ENCODE measurements at regions not wholly inside any gene's neighbourhood (a gene's known extent, or its start where the extent isn't known, plus 50 kb on each side); places are given as distances from the start of the nearest gene placed in this dataset.

DNA sequence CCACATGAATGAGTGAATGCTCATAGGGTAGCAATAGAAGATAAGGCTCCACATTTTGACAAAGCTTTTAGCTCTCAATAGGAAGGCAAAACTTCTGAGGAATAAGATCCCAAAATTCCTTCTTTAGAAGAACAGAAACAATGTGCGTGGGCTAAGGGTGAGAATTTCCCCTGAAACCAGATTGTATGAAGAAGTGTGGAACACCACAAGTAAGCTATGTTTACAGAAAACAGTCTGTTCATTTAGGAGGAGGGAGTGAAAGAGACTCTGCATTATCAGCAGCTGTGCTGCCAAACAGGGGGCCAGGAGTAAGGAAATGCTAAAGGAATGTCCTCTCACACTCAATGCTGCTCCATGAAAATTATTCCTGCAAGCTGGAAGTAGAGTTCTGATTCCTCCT is 851.6 kb downstream of the CENPC start:
- DNase-seq (ENCODE audit: low spot score) = no peak

DNA sequence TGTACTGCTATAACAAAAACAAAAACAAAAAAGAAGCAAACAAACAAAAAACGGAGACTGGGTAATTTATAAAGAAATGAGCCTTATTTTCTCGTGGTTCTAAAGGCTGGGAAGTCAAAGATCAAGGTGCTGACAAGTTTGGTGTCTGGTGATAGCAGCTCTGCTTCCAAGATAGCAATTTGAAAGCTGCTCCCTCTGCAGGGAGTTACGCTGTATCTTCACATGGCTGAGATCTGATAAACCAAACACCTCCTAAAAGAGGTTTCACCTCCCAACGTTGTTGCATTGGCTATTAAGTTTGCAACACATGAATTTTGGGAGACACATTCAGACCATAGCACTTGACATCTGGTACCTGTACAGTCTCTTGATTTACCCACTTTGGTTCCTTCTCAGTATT is 854.2 kb downstream of the CENPC start:
- DNase-seq (ENCODE audit: low spot score) = no peak

DNA sequence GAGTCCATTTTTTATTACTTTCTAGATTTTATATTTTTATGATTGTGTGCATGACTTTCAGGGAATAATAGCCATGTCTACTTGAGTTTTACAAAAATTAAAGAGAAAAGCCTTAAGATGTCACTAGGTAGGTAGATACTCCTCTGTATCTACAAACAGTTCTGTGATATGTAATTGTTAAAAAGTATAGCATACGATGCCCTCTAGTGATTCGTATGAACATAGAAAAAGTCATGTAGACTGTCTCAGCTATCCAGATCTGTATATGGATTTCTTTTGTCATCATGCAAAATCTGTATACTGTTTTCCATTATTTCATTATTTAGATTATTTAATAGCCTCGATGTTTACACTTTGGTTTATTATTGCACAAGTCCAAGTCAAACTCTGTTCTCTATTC is 856.6 kb downstream of the CENPC start:
- peak; percentile 22 for DNase-seq (ENCODE audit: low spot score)

DNA sequence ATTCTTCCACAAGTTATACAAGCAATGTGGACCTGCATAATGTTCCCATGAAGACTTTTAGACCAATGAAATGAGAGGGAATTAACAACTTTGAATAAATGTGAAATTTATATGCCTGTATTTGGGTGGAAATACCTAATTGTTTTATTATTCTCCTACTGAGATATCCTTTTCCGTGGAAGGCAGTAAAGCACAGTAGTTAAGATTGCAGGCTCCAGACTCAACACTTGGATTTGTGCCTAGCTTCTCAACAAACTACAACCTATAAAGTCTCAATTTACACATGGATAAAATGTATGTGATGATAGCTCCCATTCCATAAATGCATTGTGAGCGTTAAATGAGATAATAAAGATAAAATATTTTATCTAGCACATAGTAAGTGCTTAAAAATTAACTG is 857.8 kb downstream of the CENPC start:
- DNase-seq (ENCODE audit: low spot score) = no peak

DNA sequence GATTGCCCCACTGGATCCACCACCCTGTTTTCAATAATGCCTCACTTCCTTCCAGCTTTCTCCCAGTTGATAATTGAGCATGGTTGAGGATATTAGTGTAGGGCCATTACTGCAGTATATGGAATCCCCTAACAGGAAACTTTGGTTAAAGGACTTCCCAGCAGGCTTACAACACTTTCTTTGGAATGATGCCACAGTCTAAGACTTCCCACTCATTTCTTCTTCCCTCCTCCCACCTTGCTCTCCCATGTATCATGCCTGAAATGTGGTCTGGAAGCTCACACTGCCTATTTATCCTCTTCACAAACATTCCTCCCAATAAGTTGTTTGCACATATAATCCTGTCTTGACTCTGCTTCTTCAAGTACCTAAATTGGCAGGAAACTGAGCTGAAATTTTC is 863.3 kb downstream of the CENPC start:
- DNase-seq (ENCODE audit: low spot score) = no peak

DNA sequence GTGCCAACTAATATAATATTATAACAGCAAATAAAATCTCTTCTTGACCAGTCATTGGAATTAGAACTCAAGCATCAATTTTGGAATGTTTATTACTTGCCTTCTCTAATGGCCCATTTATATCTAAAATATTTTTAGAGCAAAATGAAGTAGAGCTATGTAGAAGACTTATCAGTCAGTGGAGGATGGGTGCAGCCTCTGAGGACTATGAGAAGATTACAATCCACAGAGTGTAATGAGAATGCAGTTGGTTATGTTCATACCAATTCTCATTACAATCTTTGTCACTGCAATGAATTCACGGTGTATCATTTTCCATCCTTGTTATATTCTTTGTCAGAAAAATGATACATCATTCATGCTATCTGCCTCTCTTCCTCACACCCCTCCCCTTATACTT is 878.1 kb downstream of the CENPC start:
- DNase-seq (ENCODE audit: low spot score) = no peak

DNA sequence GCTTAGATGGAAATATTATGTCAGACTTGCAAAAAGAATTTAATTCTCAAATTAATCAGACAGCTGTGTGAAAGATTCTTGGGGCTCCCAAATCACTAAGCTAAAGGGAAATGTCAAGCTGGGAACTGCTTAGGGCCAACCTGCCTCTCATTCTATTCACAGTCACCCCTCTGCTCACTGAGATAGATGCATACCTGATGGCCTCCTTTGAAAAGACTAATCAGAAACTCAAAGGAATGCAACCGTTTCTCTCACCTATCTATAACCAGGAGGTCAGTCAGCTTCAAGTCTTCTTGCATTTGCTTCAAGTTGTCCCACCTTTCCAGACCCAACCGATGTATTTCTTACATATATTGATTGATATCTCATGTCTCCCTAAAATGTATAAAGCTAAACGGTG is 882.7 kb downstream of the CENPC start:
- DNase-seq (ENCODE audit: low spot score) = no peak

DNA sequence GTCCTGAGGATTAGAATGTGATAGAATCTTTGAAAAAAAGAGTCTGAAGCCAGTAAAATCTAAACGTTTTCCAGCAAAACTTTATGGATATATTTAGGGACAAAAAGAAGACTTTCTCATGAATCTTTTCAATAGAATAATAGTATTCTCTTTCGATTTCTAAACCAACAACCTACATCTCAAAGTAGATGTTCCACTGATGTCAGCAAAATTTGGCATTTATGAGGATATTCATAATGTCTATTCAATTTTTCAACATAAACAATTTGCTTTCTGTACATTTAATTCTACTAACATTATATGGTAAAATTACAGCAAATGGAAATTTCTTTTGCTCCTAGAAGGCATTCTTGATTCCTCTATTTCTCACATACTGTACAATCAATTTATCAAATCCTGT is 886.5 kb downstream of the CENPC start:
- no peak for DNase-seq (ENCODE audit: low spot score)

DNA sequence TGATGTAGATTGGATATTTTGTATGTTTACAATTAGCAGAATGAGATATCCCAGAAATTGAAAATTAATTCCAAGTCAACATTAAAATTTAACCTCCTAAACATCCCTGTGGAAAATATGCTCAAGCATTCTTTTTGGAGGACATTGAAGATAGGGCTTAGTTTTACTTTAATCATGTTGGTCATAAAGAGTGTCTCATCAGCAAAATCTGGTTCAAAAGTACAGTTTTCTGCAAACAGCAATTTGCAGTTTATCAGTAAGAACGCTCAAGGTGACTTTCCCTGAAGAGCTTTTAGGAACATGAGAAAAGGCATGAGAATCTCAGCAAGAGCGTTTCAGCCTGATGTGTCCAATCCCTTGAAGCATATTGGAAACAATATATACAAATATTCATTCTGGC is 889.8 kb downstream of the CENPC start:
- no peak for DNase-seq (ENCODE audit: low spot score)

DNA sequence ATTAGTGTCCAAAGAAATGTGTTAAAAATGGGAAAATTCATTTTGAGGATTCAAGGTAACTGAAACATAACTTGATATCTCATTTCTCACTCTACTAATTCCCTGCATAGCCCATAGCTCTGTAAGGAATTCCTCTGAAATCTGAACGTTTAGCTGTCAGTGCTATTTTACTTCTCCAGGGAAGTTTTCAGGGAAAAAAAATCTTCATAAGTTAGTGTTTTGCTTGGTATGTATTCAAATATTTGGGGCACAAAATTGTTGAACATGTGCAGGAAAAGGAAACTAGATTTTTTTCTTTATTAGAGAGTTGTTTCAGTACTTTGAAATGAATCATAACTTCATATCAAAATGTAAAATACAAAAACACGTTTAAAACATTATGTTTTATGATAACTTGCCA is 891.4 kb downstream of the CENPC start:
- peak; percentile 2 for DNase-seq (ENCODE audit: low spot score)

DNA sequence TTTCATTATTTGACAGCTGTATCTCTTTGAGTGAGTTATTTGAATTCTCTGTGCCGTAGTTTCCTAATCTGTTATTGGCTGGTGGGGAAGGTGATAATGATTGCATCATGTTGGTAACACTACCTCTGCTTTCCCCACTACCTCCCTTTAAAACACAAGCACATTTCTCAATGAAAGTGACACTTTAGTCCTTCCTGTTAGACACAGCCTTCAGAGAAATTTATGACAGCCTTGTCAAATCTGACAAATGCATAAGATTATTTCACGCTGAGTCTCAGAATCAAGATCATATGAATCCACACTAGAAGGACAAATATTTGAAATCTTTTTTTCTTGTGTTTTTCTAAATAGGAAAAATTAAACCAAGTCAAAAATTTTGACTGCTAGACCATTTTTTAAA is 896.1 kb downstream of the CENPC start:
- no peak for DNase-seq (ENCODE audit: low spot score)

DNA sequence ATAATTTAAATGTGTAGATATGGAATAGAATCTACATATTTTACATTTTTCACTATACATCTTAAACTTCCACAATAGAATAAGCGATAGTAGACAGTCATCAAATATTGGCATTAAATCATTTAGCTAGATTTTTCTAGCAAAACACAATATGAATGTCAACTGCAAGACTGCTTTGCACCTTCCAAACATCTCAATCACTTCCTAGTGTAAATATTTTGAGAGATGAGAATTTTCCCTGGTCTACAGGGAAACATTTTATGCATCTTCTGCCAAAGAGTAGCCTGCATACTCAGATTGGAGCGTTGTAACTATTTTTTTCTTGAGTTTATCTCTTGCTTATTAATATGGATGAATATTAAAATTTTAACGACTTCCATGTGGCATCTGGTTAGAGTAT is 897.4 kb downstream of the CENPC start:
- no peak for DNase-seq (ENCODE audit: low spot score)

DNA sequence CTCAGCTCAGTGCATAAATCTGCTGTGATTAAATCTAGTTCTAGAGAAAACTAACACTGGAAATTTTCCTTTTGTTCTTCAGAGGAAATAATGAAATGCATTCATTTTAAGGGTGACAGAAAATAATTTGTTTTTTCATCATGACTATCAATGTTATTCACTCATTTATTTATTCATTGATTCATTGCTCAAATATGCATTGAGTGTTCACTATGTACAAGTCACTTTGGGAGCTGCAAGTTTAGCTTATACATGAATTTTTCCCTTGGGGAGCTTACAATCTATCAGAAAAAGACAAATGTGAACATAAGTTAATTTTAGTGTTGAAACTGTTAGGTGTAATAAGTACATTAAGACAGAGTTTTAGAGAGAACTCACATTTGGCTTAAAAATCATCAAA is 897.8 kb downstream of the CENPC start:
- DNase-seq (ENCODE audit: low spot score) = no peak

DNA sequence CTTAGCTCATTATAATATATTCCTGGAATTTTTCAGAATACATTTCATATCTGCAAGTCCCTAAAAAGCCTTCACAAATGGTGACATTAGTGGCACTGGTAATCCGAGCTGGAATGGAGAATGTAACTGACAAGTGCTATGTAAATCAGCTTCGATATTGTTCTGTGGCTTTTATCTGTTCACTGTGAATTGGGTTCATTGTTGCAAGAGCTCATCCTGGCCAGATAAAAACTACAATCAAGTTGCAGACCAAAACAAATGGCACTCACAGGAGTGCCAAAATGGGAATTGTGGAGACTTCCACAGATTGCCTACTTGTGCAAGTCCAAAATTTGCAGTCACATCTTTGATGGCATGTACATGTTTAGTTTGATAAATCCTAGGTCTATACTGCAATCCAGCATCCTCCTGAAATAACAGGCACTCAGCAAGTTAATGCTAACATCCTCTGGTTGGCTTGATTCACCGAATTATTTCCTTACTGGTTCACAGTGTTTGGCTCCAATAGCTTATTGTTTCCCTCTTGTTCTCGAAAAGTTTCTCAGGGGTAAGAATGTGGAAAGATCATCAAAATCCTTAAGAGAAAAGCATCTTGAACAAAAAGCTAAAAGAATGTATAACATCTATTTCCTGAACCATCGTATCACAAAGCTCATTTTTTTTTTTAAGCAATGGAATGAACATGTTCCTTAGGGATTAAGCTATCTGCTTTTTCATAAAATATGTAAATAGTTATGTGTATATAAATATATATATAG is 904.9 kb downstream of the CENPC start:
- no peak for DNase-seq (ENCODE audit: low spot score)

DNA sequence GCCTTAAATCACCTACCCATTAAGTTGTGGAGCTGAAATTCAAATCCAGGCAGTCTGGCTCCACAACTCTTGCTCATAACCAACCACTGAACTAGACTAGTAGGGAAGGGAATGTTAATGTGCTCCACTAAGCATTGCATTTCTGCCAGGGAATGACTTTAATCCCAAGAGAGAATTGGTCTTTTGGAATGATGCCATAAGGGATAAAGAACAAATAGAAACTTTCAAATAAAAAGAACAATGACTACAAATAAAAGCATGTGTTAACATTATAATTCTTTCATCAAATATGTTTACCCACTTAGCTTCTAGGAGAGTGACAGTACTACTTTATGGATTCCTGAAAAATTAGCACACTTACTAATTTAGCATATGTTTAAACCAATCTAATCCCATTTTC is 905.9 kb downstream of the CENPC start:
- DNase-seq (ENCODE audit: low spot score) = peak; percentile 2

DNA sequence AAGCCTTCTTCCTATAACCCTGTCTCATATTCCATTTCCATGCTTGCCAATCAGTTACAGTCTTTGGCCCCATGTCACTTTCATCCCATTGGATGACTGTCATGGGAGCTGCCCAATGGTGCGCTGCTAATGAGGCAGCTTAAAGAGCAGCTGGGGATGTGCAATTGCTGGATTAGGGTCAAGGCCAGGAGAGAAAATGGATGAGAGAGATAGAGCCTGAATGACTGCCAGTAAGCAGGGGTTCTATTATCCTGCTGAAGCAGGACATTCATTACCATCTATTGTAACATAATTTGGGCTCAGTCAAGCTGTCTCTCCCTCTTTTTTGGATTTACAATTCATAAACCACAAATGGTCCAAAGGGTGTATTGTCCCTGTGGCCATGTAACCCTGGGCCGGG is 909.0 kb downstream of the CENPC start:
- no peak for DNase-seq (ENCODE audit: low spot score)

DNA sequence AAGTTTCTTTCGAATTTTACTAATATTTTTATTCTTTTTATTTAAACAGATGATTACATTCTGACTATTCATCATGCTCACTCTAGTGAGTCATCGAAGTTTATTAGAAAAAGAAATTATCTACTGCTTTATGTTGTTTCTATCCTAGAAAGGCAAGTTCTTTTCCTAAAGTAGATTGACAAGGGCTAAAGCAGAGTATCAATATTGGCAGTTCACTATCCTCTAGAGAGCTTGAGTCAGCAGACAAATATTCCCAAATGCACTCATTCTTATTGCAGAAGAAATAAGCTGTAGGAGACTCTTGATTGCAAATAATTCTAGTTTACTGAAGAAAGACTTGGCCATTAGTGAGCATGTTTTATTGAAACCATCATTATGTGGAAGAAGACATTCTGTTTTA is 911.8 kb downstream of the CENPC start:
- no peak for DNase-seq (ENCODE audit: low spot score)

DNA sequence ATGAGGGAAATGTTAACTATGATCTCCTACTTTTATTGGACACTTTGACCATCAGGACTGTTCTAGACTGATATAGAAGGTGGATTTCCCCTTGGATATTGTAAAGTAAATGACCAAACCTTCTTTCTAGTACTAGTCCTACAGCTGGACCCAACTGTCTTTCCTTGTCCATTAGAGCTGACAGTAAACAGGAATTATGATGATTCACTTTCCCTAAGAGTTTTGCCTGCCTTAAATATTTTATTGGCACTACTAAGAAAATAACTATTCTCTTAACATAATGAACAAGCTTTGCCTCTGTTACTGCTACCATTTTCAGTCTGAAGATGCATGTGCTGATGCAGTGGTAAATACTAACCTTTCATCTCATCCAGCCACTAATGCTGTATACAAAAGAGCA is 915.4 kb downstream of the CENPC start:
- DNase-seq (ENCODE audit: low spot score) = no peak

DNA sequence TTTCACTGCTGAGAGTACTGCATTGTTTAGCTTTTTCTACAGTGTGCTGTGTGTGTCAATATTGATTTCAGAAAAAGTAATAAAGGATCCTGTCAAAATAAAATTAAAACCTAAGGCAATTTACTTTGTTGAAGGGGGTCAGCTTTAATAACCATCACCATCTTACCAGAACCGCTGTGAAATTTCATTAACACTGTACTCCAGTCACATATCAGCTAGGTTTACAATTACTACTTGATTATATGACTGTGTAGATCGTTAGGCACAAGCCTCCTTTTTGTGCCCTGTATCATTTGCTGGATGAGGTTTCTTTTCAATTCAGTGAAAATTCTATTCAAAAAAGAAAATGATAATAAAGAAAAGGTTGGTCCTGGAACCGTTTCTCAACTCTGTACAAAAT is 917.2 kb downstream of the CENPC start:
- DNase-seq (ENCODE audit: low spot score) = no peak

DNA sequence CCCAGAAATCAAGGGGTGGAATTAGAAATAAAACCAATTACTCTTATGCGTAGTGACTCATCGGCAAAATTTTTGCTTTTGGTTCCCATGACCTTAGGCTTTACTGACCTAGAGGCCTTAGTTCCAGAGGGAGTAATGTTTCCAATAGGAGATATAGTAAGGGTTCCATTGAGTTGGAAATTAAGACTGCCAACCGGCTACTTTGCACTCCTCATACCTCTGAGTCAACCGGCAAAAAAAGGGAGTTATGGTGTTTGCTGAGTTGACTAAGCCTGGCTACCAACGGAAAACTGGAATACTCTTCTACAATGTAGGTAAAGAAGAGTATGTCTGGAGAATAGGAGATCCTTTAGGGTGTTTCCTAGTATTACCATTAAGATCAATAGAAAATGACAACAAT is 919.8 kb downstream of the CENPC start:
- DNase-seq (ENCODE audit: low spot score) = no peak

DNA sequence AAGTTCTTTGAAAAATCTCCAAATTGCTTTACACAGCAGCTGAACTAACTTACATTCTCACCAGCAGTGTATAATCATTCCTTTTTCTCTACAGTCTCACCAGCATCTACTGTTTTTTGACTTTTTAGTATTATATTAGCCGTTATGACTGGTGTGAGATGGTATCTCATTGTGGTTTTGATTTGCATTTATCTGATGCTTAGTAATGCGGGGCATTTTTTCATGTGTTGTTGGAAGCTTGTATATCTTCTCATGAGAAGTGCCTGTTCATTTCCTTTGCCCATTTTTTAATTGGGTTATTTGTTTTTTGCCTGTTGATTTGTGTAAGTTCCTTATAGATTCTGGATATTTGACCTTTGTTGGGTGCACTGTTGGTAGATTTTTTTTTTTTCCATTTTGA is 931.7 kb downstream of the CENPC start:
- no peak for DNase-seq (ENCODE audit: low spot score)

DNA sequence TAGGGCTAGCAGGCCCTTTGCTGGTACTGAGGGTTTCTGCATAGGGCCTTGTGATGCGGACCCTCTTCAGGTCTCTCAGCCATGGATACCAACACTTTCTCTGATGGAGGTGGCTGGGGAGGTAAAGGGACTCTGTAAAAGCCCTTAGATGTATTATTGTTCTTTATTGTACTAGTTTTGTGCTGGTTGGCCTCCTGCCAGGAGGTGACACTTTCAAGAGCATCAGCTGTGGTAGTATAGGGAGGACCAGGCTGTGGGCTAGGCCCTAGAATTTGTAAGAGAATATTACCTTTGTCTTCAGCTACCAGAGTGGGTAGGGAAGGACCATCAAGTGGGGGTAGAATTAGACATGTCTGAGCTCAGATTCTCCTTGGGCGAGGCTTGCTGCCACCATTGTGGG is 936.3 kb downstream of the CENPC start:
- no peak for DNase-seq (ENCODE audit: low spot score)

DNA sequence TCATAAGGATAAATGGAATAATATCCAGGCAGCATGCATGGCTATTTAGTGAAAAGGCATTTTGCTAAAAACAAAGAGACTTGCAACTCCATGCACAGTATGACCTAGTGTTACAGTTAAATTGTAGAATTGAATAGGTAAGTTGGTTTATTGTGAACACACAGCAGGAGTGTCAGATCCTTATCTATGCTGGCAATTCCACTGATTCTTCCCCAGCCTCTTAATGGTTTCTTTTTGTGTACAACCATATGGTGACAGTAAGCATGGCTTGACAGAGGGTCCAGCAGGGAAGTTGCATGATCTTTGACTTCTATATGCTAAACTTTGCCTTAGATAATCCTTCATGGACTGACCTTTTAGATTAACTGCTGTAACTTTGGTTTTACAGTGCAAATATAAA is 936.6 kb upstream of the EPHA5 start:
- DNase-seq (ENCODE audit: low spot score) = no peak

DNA sequence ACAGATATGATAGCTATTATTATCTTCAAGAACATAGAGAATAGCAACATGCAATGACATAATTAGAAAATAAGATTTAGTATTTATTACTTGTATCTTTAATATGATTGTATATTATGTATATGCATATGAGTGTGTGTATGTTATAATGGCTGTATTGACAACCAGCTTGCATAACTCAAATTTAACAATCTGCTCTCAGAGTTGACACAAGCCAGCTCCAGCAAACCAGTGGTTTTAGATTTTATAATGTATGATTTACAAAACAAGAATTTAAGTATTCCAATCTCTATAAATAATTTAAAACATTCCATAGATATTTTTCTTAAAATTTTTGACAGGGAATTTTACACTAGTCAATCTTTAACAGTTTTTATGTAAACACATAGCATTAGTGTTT is 935.9 kb upstream of the EPHA5 start:
- DNase-seq (ENCODE audit: low spot score) = no peak

DNA sequence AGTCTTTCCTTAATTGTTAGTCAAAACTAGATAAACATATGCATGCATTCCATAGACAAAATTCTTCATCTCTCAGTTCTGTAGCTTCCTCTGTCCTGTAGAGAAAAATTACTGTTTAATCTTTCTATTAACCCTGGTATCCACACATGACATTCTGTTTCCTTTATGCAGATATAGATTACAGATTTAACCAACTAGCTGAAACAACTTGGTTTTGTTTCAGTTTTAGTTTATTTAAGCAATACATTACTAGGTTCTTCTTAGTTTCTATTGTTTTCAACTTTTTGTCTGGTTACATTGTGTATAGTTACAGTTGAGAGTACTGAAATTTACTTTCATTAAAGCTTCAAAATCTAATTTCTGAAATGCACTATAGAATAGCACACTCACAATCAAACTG is 933.9 kb upstream of the EPHA5 start:
- DNase-seq (ENCODE audit: low spot score) = no peak

Measured in GM03348 (cell line).